ENCODE measurements at regions not wholly inside any gene's neighbourhood (a gene's known extent, or its start where the extent isn't known, plus 50 kb on each side); places are given as distances from the start of the nearest gene placed in this dataset.
"Not testable (repeated sequence)": the region's sequence is repeated elsewhere in the genome, so short reads cannot be mapped to it uniquely, and the experiment has no call there.

DNA sequence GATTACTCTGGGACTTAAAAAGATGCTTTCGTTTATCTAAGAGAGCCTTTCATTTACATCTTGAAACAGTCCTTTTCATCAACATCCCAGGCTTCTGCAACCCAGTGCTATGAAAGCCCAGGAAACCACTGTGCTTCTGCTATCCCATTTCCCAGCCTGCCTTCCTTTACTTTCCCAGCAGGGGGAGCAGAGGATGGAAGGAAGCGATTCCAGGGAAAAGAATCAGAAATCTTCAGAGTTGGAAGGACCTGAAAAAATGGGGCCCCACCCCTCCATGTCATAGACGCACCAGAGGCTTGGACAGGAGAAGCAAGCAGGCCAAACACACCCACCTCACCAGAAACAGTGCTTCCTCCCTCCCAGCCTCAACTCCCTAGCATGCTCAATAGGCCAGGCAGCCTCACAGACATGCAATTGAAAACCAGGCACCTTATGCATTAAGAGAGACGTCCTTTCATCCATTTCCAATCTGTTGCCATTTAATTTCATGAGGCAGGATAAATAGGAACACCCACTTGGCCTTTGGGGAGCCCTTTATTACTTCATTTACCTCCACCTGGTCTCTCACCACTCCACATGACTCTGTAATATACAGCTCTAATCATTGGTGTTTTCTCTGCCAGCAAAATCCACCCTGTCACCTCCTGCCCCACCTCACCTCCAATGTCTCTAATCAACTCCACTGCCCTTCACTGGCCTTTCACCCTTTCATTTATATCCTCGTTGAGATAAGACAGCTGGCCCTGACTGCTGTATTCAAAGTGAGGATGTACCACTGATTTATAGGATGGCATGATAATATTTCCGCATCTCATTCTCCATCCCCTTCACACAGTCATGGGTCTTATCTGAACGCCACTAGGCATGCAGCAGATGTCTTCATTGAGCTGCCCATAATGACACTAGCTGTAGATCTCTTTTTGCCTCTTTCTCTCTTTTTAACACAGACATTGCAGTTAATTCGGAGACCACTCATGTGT, 583.9 kb downstream of the NTRK3 start:
- H3K9me3 ChIP-seq (ENCODE audit: insufficient read depth, low read length, severe bottlenecking), result no peaks in the 10 kb centered on the region
- H3K36me3 ChIP-seq (ENCODE audit: insufficient read depth, low read length), result no peaks in the 10 kb centered on the region
- ATAC-seq (ENCODE audit: insufficient read depth, low read depth), result no peak
- H3K9ac ChIP-seq (ENCODE audit: low read depth, low read length), result no peak overlapping the region
- TF ChIP-seq, protein P1, sequence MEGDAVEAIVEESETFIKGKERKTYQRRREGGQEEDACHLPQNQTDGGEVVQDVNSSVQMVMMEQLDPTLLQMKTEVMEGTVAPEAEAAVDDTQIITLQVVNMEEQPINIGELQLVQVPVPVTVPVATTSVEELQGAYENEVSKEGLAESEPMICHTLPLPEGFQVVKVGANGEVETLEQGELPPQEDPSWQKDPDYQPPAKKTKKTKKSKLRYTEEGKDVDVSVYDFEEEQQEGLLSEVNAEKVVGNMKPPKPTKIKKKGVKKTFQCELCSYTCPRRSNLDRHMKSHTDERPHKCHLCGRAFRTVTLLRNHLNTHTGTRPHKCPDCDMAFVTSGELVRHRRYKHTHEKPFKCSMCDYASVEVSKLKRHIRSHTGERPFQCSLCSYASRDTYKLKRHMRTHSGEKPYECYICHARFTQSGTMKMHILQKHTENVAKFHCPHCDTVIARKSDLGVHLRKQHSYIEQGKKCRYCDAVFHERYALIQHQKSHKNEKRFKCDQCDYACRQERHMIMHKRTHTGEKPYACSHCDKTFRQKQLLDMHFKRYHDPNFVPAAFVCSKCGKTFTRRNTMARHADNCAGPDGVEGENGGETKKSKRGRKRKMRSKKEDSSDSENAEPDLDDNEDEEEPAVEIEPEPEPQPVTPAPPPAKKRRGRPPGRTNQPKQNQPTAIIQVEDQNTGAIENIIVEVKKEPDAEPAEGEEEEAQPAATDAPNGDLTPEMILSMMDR (IDR thresholded peaks at IDR 0.05; ENCODE audit: borderline replicate concordance, extremely low read depth, low read length, poor library complexity, severe bottlenecking), result peak; percentile 22
- TF ChIP-seq EZH2 (IDR thresholded peaks at IDR 0.05; ENCODE audit: borderline replicate concordance, low read depth, low read length, severe bottlenecking), result no peak
- no peaks in the 10 kb centered on the region for H3K4me1 ChIP-seq (ENCODE audit: insufficient read depth, low read length)
- no peaks in the 10 kb centered on the region for H3K27me3 ChIP-seq (ENCODE audit: insufficient read depth, low read length, poor library complexity)
- no peak for DNase-seq
- H3K4me3 ChIP-seq (ENCODE audit: low read depth in 1 of 2, low read length in 2 of 2), result no peak overlapping the region
- H3K4me2 ChIP-seq (ENCODE audit: insufficient read depth, low read length), result no peak overlapping the region
- no peak overlapping the region for H3K27ac ChIP-seq (ENCODE audit: low read length)
- no peaks in the 10 kb centered on the region for H4K20me1 ChIP-seq (ENCODE audit: insufficient read depth, low read length)
- no peaks in the 10 kb centered on the region for H3K79me2 ChIP-seq (ENCODE audit: insufficient read depth, low read length)
- H2AFZ ChIP-seq (ENCODE audit: low read depth, low read length), result no peak overlapping the region

DNA sequence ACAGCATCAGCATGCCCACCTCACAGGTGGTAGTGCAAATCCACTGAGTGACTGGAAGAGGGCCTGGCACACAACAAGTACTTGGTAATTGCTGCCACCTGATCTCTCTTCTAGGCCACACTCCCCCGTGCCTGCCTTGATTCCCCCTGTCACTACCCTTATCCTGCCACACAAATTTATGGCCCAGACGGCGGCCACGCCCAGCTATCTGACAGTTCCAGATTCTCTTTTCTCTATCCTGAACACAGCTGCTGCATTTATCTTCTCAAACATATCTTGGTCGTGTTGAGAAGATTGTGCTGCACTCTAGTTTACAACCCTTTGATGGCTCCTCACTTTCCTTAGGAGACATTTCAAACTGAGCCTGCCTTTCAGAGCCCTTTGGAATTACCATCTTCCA, 585.2 kb downstream of the NTRK3 start:
- Histone ChIP-seq H3K4me2 (ENCODE audit: insufficient read depth, low read length) (no peak overlapping the region), H3K27me3 (ENCODE audit: insufficient read depth, low read length, poor library complexity) (no peaks in the 10 kb centered on the region), H3K27ac (ENCODE audit: low read length) (no peak overlapping the region), H3K4me3 (ENCODE audit: low read depth in 1 of 2, low read length in 2 of 2) (no peak overlapping the region), H4K20me1 (ENCODE audit: insufficient read depth, low read length) (no peaks in the 10 kb centered on the region), H3K9ac (ENCODE audit: low read depth, low read length) (no peak overlapping the region), H3K9me3 (ENCODE audit: insufficient read depth, low read length, severe bottlenecking) (peaks cover 4% of the 10 kb centered on the region), H3K36me3 (ENCODE audit: insufficient read depth, low read length) (no peaks in the 10 kb centered on the region), H2AFZ (ENCODE audit: low read depth, low read length) (no peak overlapping the region), H3K79me2 (ENCODE audit: insufficient read depth, low read length) (no peaks in the 10 kb centered on the region), H3K4me1 (ENCODE audit: insufficient read depth, low read length) (no peaks in the 10 kb centered on the region)
- DNase-seq, result no peak
- ATAC-seq (ENCODE audit: insufficient read depth, low read depth), result no peak
- no peak for TF ChIP-seq EZH2 (IDR thresholded peaks at IDR 0.05; ENCODE audit: borderline replicate concordance, low read depth, low read length, severe bottlenecking)
- TF ChIP-seq, protein P1 (IDR thresholded peaks at IDR 0.05; ENCODE audit: borderline replicate concordance, extremely low read depth, low read length, poor library complexity, severe bottlenecking), result no peak

DNA sequence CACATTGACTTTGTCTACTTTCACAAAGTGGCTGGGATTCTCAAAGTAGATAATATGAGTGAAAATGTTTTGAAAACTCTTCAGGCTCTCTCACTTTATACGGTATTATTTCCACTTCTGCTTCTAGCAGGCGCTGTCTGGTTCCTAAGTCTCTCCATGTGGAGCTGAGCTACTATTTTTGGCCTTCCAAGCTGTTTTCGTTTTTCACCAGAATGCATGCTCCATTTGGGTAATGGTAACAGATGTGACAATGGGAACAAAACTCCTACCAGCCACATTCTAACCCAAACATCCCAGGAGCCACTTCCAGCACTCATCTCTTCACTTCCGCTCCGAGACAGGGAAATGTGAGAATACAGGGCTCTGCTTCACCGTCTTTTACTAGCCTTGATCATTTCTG, 586.7 kb downstream of the NTRK3 start:
- DNase-seq, result no peak
- no peaks in the 10 kb centered on the region for H4K20me1 ChIP-seq (ENCODE audit: insufficient read depth, low read length)
- H3K36me3 ChIP-seq (ENCODE audit: insufficient read depth, low read length), result no peaks in the 10 kb centered on the region
- ATAC-seq (ENCODE audit: insufficient read depth, low read depth), result no peak
- H3K27ac ChIP-seq (ENCODE audit: low read length), result no peak overlapping the region
- no peak overlapping the region for H3K4me3 ChIP-seq (ENCODE audit: low read depth in 1 of 2, low read length in 2 of 2)
- no peaks in the 10 kb centered on the region for H3K79me2 ChIP-seq (ENCODE audit: insufficient read depth, low read length)
- H3K27me3 ChIP-seq (ENCODE audit: insufficient read depth, low read length, poor library complexity), result no peaks in the 10 kb centered on the region
- TF ChIP-seq EZH2 (IDR thresholded peaks at IDR 0.05; ENCODE audit: borderline replicate concordance, low read depth, low read length, severe bottlenecking), result no peak
- TF ChIP-seq, protein P1 (IDR thresholded peaks at IDR 0.05; ENCODE audit: borderline replicate concordance, extremely low read depth, low read length, poor library complexity, severe bottlenecking), result no peak
- no peak overlapping the region for H3K9ac ChIP-seq (ENCODE audit: low read depth, low read length)
- no peak overlapping the region for H3K4me2 ChIP-seq (ENCODE audit: insufficient read depth, low read length)
- H3K4me1 ChIP-seq (ENCODE audit: insufficient read depth, low read length), result no peaks in the 10 kb centered on the region
- no peak overlapping the region for H2AFZ ChIP-seq (ENCODE audit: low read depth, low read length)
- peaks cover 4% of the 10 kb centered on the region for H3K9me3 ChIP-seq (ENCODE audit: insufficient read depth, low read length, severe bottlenecking)

DNA sequence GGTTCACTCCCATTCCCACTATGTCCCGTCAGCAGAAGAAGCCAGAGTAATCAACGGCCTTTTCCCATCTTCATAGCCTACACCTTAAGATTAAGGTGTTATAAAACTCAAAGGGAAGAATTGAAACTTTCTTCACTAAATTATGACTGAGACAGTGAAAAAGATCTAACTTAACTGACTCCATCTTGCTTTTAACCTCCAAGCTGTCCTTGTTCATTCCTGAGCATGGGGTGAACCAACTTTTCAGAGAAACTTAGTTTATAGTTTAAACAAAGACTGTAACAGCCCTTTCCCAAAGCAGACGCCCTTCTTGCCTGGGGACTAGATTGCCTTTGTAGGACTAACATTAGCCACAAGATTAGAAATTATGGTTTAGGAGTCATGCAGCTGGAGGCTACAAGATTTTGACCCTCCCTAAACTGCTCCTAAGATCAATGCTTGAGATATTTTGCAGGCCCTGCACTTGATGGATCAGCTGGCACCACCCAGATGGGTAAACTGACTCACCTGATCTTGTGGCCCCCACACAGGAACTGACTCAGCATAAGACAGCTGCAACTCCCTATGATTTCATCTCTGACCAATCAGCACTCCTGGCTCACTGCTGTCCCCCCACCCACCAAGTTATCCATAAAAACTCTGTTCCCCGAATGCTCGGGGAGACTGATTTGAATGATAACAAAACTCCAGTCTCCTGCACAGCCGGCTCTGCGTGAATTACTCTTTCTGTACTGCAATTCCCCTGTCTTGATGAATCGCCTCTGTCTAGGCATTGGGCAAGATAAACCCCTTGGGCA, 587.6 kb downstream of the NTRK3 start:
- ATAC-seq (ENCODE audit: insufficient read depth, low read depth); H3K9me3 ChIP-seq (ENCODE audit: insufficient read depth, low read length, severe bottlenecking); H3K27ac ChIP-seq (ENCODE audit: low read length); DNase-seq; H3K79me2 ChIP-seq (ENCODE audit: insufficient read depth, low read length); H3K4me1 ChIP-seq (ENCODE audit: insufficient read depth, low read length); H3K4me2 ChIP-seq (ENCODE audit: insufficient read depth, low read length); H3K9ac ChIP-seq (ENCODE audit: low read depth, low read length); H4K20me1 ChIP-seq (ENCODE audit: insufficient read depth, low read length); H3K36me3 ChIP-seq (ENCODE audit: insufficient read depth, low read length); H2AFZ ChIP-seq (ENCODE audit: low read depth, low read length); H3K27me3 ChIP-seq (ENCODE audit: insufficient read depth, low read length, poor library complexity); H3K4me3 ChIP-seq (ENCODE audit: low read depth in 1 of 2, low read length in 2 of 2): not testable (repeated sequence)
